GM12872 (cell line): ENCODE measurements at regions not wholly inside any gene's neighbourhood (a gene's known extent, or its start where the extent isn't known, plus 50 kb on each side); places are given as distances from the start of the nearest gene placed in this dataset.

Source experiments
- CTCF ChIP-seq: IDR thresholded peaks from 3 replicates; pipeline ENCODE4 v1.5.1; 2011; ENCODE audit warnings: low read depth, mild to moderate bottlenecking, low read length, moderate library complexity; ENCODE audit not compliant: insufficient read depth

- no peak for TF ChIP-seq CTCF
These were observed 209.9 kb upstream of the SOX14 start for GRCh38 chr3:137554242-137554641.

- no peak for TF ChIP-seq CTCF
These were observed 195.2 kb upstream of the SOX14 start for GRCh38 chr3:137568880-137569279.

DNA sequence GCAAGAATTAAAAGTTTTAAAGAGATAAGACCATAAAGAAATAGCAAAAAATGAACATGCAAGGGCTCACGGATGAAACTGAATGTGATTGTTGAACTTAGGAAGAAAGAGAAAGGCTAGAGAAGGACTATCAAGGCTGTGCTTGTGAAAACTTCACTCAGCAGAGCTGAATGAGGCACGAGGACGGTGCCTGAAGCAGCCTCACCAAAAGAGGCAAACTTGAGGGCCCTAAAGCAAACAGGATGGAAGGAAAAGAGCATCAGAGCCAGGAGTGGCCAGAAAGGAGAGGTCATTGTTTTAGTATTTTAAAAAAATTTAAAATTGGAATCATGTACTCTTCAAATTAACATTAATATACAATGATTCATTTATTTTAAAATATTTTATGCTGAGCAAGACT lies 191.2 kb upstream of the SOX14 start:
- no peak for TF ChIP-seq CTCF

DNA sequence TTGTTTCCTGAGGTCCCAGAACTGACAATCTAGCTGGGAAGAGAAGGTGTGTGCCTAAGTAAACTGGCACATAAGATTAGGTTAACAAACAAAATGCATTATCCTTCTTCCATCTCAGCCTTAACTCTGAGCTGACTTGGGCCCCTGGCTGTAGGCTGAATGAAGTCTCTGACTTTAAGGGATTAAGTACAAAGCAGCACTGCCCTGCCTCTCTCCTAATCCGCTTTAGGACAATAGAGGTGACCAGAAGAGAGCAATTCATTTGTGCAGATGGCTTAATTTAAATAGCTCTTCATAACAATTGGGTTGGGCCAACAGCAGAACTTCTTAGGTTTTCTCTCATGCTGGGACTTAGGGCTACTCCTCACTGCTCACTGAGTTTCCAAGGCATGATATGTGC lies 181.6 kb upstream of the SOX14 start:
- no peak for TF ChIP-seq CTCF

DNA sequence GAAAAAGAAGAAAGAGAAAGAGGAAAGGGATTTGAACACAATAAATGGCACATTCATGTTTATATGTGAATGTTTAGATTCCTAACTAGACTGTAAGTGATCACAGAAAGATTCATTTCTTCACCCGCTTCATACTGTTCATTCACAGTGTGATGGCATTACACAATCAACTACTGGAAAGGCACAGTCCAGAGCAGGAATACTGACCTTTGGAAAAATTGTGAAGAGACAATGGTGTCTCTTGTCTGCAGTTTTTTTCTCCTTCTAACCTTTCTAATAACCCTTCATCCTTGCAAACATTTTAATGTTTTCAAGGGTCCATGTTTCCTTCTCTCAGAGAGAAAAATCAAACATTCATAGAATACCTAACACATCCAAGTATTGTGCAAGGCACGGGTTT lies 180.9 kb upstream of the SOX14 start:
- no peak for TF ChIP-seq CTCF

DNA sequence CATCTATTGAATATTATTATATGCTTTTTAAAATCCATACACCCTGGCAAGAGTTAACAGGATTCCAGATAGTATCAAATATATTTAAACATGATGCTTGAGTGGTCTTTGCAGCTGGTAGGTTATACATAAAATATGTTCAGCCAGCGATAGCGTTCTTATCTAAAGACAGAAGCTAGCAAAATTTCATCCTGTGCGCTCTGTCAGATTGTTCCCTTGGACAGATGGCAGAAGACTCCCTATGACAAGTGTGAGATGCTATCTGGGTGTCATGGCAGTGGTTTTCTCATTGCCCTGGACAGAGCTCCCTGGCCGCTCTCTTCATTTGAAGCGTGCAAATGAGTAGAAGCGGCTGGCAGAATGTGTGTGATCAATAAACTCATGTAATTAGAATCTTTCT lies 175.2 kb upstream of the SOX14 start:
- TF ChIP-seq CTCF = no peak

DNA sequence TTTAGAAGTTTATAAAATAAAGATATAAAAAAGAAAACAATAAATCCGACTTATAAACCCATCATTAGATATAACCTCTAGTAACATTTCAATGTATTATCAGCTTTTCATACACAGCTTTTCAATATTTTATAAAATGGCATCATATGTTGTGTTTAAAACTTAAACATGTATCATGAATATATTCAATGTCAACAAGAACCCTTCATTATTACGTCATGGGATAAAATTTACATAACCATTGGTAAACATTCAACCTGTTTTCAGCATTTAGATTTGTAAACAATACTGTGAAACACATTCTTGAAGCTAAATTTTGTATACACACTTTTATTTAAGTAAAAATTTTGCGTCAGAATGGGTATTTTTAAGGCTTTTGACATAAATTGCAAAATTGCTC lies 153.4 kb upstream of the SOX14 start:
- no peak for TF ChIP-seq CTCF

GRCh38 chr3:137612291-137612690 lies 151.8 kb upstream of the SOX14 start:
- TF ChIP-seq CTCF = no peak
